H1 (cell line): ENCODE measurements at regions not wholly inside any gene's neighbourhood (a gene's known extent, or its start where the extent isn't known, plus 50 kb on each side); places are given as distances from the start of the nearest gene placed in this dataset.

Experiments used
- CTCF ChIA-PET: fragments of 300-600 bp; sonication (Branson Sonifier 250); formaldehyde crosslinking; loops from one replicate; lab custom pipeline; 2021; ENCODE audit not compliant: partially characterized antibody; lab: Charles Lee
- POLR2A ChIA-PET: fragments of 300-600 bp; sonication (Branson Sonifier 250); formaldehyde crosslinking; loops from one replicate; lab custom pipeline; 2021; ENCODE audit warnings: inconsistent platforms; ENCODE audit not compliant: partially characterized antibody; lab: Charles Lee
- DNase-seq, 2 experiments: peaks; one replicate each; pipeline versions ENCODE4 v3.0.0 to v3.0.0-alpha.2; 2010 to 2022; ENCODE audit warnings: low spot score in 2 of 2, low read depth in 1 of 2, mixed read lengths in 1 of 2
- FAIRE-seq: peaks from 2 replicates; lab custom pipeline; 2011; peaks lifted over from hg19 to GRCh38; lab: Jason Lieb, UNC
- H2AFZ ChIP-seq: 2 replicates; pipeline ENCODE4 v1.8.1; 2012; ENCODE audit warnings: low read length, inconsistent platforms
- H2AK5ac ChIP-seq: 2 replicates; pipeline ENCODE4 v1.6.1; 2013; ENCODE audit warnings: low read depth, low read length
- H2BK120ac ChIP-seq: replicated peaks from 2 replicates; pipeline ENCODE3; 2013; ENCODE audit warnings: low read depth, low read length, inconsistent platforms
- H2BK12ac ChIP-seq: 2 replicates; pipeline ENCODE4 v1.6.1; 2013; ENCODE audit warnings: low read depth, low read length
- H2BK15ac ChIP-seq: 2 replicates; pipeline ENCODE4 v1.6.1; 2013; ENCODE audit warnings: low read length
- H2BK20ac ChIP-seq: 2 replicates; pipeline ENCODE4 v1.6.1; 2013; ENCODE audit warnings: low read length
- H2BK5ac ChIP-seq: 2 replicates; pipeline ENCODE4 v1.6.1; 2013; ENCODE audit warnings: low read depth, low read length
- H3K14ac ChIP-seq: 2 replicates; pipeline ENCODE4 v1.6.1; 2013; ENCODE audit warnings: inconsistent platforms; ENCODE audit not compliant: insufficient read length
- H3K18ac ChIP-seq: 2 replicates; pipeline ENCODE4 v1.6.1; 2013; ENCODE audit warnings: low read length; ENCODE audit errors: extremely low read depth
- H3K23ac ChIP-seq: 2 replicates; pipeline ENCODE4 v1.6.1; 2013; ENCODE audit warnings: inconsistent platforms; ENCODE audit not compliant: insufficient read length
- H3K23me2 ChIP-seq: 2 replicates; pipeline ENCODE4 v1.6.1; 2013; ENCODE audit warnings: low read depth, low read length
- H3K27ac ChIP-seq: 2 replicates; pipeline ENCODE4 v1.6.1; 2011; ENCODE audit warnings: low read depth, low read length, inconsistent platforms
- H3K27me3 ChIP-seq, 4 experiments: replicated peaks in 1 of 4; 1 replicate in 1 of 4; 2 replicates in 3 of 4; pipeline versions ENCODE4 v1.6.1 to v1.8.1; 2011 to 2013; ENCODE audit warnings: low read length in 3 of 4, mild to moderate bottlenecking in 3 of 4, inconsistent platforms in 2 of 4, mixed read lengths in 2 of 4, moderate library complexity in 1 of 4; ENCODE audit not compliant: control insufficient read depth in 3 of 4, insufficient read depth in 3 of 4; ENCODE audit errors: extremely low read depth in 1 of 4
- H3K36me3 ChIP-seq, 4 experiments: 2 replicates each; pipeline versions ENCODE4 v1.6.1 to v1.8.1; 2011 to 2013; ENCODE audit warnings: mild to moderate bottlenecking in 4 of 4, low read length in 3 of 4, moderate library complexity in 2 of 4, control low read depth in 1 of 4, inconsistent platforms in 1 of 4; ENCODE audit not compliant: insufficient read depth in 4 of 4, control insufficient read depth in 2 of 4
- H3K4ac ChIP-seq: replicated peaks from 2 replicates; pipeline ENCODE3; 2013; ENCODE audit warnings: low read length, low read depth, mixed read lengths, inconsistent platforms; ENCODE audit not compliant: insufficient read length
- H3K4me1 ChIP-seq, 4 experiments: replicated peaks in 1 of 4; 1 replicate in 1 of 4; 2 replicates in 3 of 4; pipeline versions ENCODE4 v1.6.1 to v1.8.1; 2011 to 2013; ENCODE audit warnings: low read length in 3 of 4, inconsistent platforms in 2 of 4, mixed read lengths in 1 of 4; ENCODE audit not compliant: insufficient read depth in 4 of 4, control insufficient read depth in 3 of 4
- H3K4me2 ChIP-seq, 2 experiments: 2 replicates each; pipeline versions ENCODE4 v1.6.1 to v1.8.1; 2011 to 2013; ENCODE audit warnings: low read depth in 2 of 2, low read length in 2 of 2, control low read depth in 1 of 2, inconsistent platforms in 1 of 2, mild to moderate bottlenecking in 1 of 2; ENCODE audit not compliant: insufficient read depth in 1 of 2
- H3K4me3 ChIP-seq, 4 experiments: fragments of 200-600, 300-600 bp in 1 of 4; sonication (generic), shearing (Covaris generic), sonication (Bioruptor Twin) in 1 of 4; 2 replicates each; pipeline versions ENCODE4 v1.5.1 to v1.8.1; 2011 to 2016; ENCODE audit warnings: low read length in 4 of 4, low read depth in 3 of 4, control low read depth in 2 of 4, inconsistent platforms in 2 of 4, mild to moderate bottlenecking in 2 of 4, mixed read lengths in 1 of 4, moderate library complexity in 1 of 4; ENCODE audit not compliant: insufficient read depth in 2 of 4; ENCODE audit errors: extremely low read depth in 1 of 4
- H3K56ac ChIP-seq: replicated peaks from 2 replicates; pipeline ENCODE3; 2013; ENCODE audit warnings: low read depth, mild to moderate bottlenecking, mixed read lengths, low read length, inconsistent platforms; ENCODE audit not compliant: insufficient read length
- H3K79me1 ChIP-seq: 2 replicates; pipeline ENCODE4 v1.6.1; 2013; ENCODE audit warnings: low read depth, low read length, control low read depth
- H3K79me2 ChIP-seq, 2 experiments: 2 replicates each; pipeline versions ENCODE4 v1.6.1 to v1.8.1; 2012 to 2013; ENCODE audit warnings: low read length in 2 of 2, mild to moderate bottlenecking in 2 of 2, inconsistent platforms in 1 of 2; ENCODE audit not compliant: insufficient read depth in 2 of 2, control insufficient read depth in 1 of 2
- H3K9ac ChIP-seq, 4 experiments: replicated peaks in 1 of 4; 1 replicate in 1 of 4; 2 replicates in 3 of 4; pipeline versions ENCODE4 v1.6.1 to v1.8.1; 2011 to 2013; ENCODE audit warnings: low read depth in 3 of 4, low read length in 3 of 4, control low read depth in 2 of 4, mild to moderate bottlenecking in 2 of 4, moderate library complexity in 2 of 4, inconsistent platforms in 1 of 4; ENCODE audit errors: extremely low read depth in 1 of 4
- H3K9me3 ChIP-seq, 2 experiments: 2 replicates each; pipeline versions ENCODE4 v1.6.1 to v1.8.1; 2012 to 2013; ENCODE audit warnings: mild to moderate bottlenecking in 2 of 2, moderate library complexity in 2 of 2, control low read depth in 1 of 2, inconsistent platforms in 1 of 2, low read depth in 1 of 2, low read length in 1 of 2, mixed read lengths in 1 of 2; ENCODE audit not compliant: insufficient read depth in 2 of 2
- H4K20me1 ChIP-seq, 2 experiments: replicated peaks in 1 of 2; 2 replicates each; pipeline versions ENCODE3 to v1.8.1; 2011 to 2013; ENCODE audit warnings: inconsistent platforms in 2 of 2, low read length in 2 of 2, mild to moderate bottlenecking in 1 of 2; ENCODE audit not compliant: insufficient read depth in 2 of 2, control insufficient read depth in 1 of 2
- H4K5ac ChIP-seq: 2 replicates; pipeline ENCODE4 v1.6.1; 2013; ENCODE audit warnings: low read length, low read depth, mixed read lengths, inconsistent platforms; ENCODE audit not compliant: insufficient read length
- H4K8ac ChIP-seq: 2 replicates; pipeline ENCODE4 v1.8.0; 2013; ENCODE audit warnings: mild to moderate bottlenecking, moderate library complexity, low read length, inconsistent platforms; ENCODE audit not compliant: insufficient read depth; ENCODE audit errors: extremely low read depth
- H4K91ac ChIP-seq: replicated peaks from 2 replicates; pipeline ENCODE3; 2013; ENCODE audit warnings: low read length, mixed read lengths, inconsistent platforms; ENCODE audit not compliant: insufficient read length
- CEBPB ChIP-seq: IDR thresholded peaks from 2 replicates; pipeline ENCODE4 v1.6.1; 2012; ENCODE audit warnings: low read depth, low read length
- MAFK ChIP-seq: IDR thresholded peaks from 2 replicates; pipeline ENCODE4 v1.6.1; 2012; ENCODE audit warnings: low read depth, mild to moderate bottlenecking, improper control_type of control experiment, low read length
- WGBS, 2 experiments: shearing (Covaris generic) in 1 of 2; methylation state at CpG; one replicate each; pipeline versions ENCODE4 v1.1.6 to v1.1.7; 2013 to 2015; ENCODE audit warnings: low lambda C conversion rate in 2 of 2, mixed read lengths in 2 of 2, inconsistent platforms in 1 of 2, low coverage in 1 of 2, missing lambda C conversion rate in 1 of 2; ENCODE audit not compliant: insufficient replicate concordance in 2 of 2, insufficient coverage in 1 of 2, insufficient read length in 1 of 2; ENCODE audit errors: extremely low coverage in 1 of 2, missing lambda C conversion rate in 1 of 2; 5-methylcytosine and 5-hydroxymethylcytosine counted together

GRCh38 chr13:90618133-90618532 lies 729.4 kb upstream of the MIR17HG start:
- H3K23me2 ChIP-seq: no peaks in the 10 kb centered on the region
- no peak overlapping the region for H3K9ac ChIP-seq
- no peak overlapping the region for H4K5ac ChIP-seq
- H3K23ac ChIP-seq: no peak overlapping the region
- no peak overlapping the region for H2BK12ac ChIP-seq
- no peaks in the 10 kb centered on the region for H3K79me1 ChIP-seq
- H3K14ac ChIP-seq: no peak overlapping the region
- FAIRE-seq: no peak
- H2AK5ac ChIP-seq: no peak overlapping the region
- no peaks in the 10 kb centered on the region for H3K27me3 ChIP-seq
- ChIA-PET CTCF (no interaction called here), POLR2A (no interaction called here)
- DNase-seq: no peak
- H2BK20ac ChIP-seq: no peak overlapping the region
- H2AFZ ChIP-seq: no peak overlapping the region
- H2BK120ac ChIP-seq: no peak overlapping the region
- H3K4ac ChIP-seq: no peak overlapping the region
- H3K79me2 ChIP-seq: no peaks in the 10 kb centered on the region
- peak; percentile 33; the same call in 1 of the 2 replicates for TF ChIP-seq MAFK
- no peak for TF ChIP-seq CEBPB
- 97% methylated on average over 2 of the region's 2 CpGs; no CpG with 5 or more reads in 1 of the 2 experiments for WGBS, 2 experiments
- H3K4me3 ChIP-seq: no peak overlapping the region
- H3K4me1 ChIP-seq: no peaks in the 10 kb centered on the region
- no peak overlapping the region for H3K27ac ChIP-seq
- no peak overlapping the region for H2BK15ac ChIP-seq
- no peak overlapping the region for H3K4me2 ChIP-seq
- H4K91ac ChIP-seq: no peak overlapping the region
- peaks cover 0 to 4% (median 0%) of the 10 kb centered on the region in 4 experiments; a peak in 1 of 8 replicates for H3K36me3 ChIP-seq
- no peak overlapping the region for H2BK5ac ChIP-seq
- H3K9me3 ChIP-seq: peaks cover 9 to 10% of the 10 kb centered on the region in 2 experiments; a peak in 3 of 4 replicates
- no peaks in the 10 kb centered on the region for H4K20me1 ChIP-seq
- no peak overlapping the region for H3K56ac ChIP-seq
- H4K8ac ChIP-seq: no peak overlapping the region
- no peak overlapping the region for H3K18ac ChIP-seq
